ENCODE measurements at regions not wholly inside any gene's neighbourhood (a gene's known extent, or its start where the extent isn't known, plus 50 kb on each side); places are given as distances from the start of the nearest gene placed in this dataset.

DNA sequence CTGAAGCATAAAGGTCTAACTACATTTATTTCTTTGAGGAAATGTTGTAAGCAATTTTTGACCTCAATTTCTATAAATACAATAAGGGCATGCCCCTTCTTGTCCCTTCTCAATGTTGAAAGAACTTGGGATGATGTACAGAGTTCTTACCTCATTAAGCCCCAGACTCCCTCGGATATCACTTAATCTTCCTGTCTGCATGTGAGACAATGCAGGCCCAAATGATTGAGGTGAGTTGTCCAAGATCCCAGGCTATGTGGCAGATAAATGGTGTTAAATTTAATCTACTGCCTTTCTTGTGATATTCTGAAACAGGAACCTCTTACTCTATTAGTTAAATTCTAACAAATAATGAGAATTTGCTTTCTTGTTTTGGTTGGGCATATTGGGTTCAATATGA lies 1073.4 kb upstream of the GYPC start:
- no peak overlapping the region for H3K4me3 Mint-ChIP-seq
- H3K27ac Mint-ChIP-seq, result no peak overlapping the region
- no peaks in the 10 kb centered on the region for H3K36me3 Mint-ChIP-seq
- H3K27me3 Mint-ChIP-seq, result no peaks in the 10 kb centered on the region
- H3K4me1 Mint-ChIP-seq, result no peaks in the 10 kb centered on the region
- peaks cover 0 to 8% (median 7%) of the 10 kb centered on the region in 3 donors for H3K9me3 Mint-ChIP-seq

DNA sequence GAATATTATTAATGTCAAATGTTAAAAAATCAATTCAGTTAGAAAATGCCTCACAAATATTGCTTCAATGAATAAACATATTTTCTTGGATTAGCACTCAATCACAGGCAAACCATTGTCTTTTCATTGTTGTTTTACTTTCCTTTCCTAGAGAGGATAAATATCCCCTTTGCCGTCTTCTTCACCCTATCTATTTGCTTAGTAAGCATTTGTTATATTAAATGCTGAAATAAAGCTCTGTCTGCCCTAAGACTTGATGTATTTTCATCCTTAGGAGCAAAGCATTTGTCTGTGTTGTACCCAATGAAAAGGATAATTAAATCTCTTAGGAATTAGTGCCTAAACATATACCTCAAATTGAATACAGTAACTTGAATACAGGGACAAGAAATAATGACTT lies 1071.2 kb upstream of the GYPC start:
- H3K9me3 Mint-ChIP-seq, result peaks cover 0 to 11% (median 10%) of the 10 kb centered on the region in 3 donors
- H3K27me3 Mint-ChIP-seq, result no peaks in the 10 kb centered on the region
- H3K36me3 Mint-ChIP-seq, result no peaks in the 10 kb centered on the region
- H3K4me3 Mint-ChIP-seq, result no peak overlapping the region
- H3K4me1 Mint-ChIP-seq, result no peaks in the 10 kb centered on the region
- H3K27ac Mint-ChIP-seq, result no peak overlapping the region

GRCh38 chr2:125588780-125589179 lies 1067.2 kb upstream of the GYPC start:
- peaks cover 2 to 19% (median 11%) of the 10 kb centered on the region in 3 donors for H3K9me3 Mint-ChIP-seq
- no peak overlapping the region for H3K27ac Mint-ChIP-seq
- no peaks in the 10 kb centered on the region for H3K4me1 Mint-ChIP-seq
- H3K4me3 Mint-ChIP-seq, result no peak overlapping the region
- H3K36me3 Mint-ChIP-seq, result no peaks in the 10 kb centered on the region
- H3K27me3 Mint-ChIP-seq, result no peaks in the 10 kb centered on the region

GRCh38 chr2:125591954-125592353 lies 1064.0 kb upstream of the GYPC start:
- Mint-ChIP-seq H3K27ac (no peak overlapping the region), H3K4me1 (no peaks in the 10 kb centered on the region), H3K9me3 (peaks cover 2 to 13% (median 11%) of the 10 kb centered on the region in 3 donors), H3K36me3 (no peaks in the 10 kb centered on the region), H3K4me3 (no peak overlapping the region), H3K27me3 (no peaks in the 10 kb centered on the region)

- no peak overlapping the region for H3K27ac Mint-ChIP-seq
Observed at GRCh38 chr2:125593036-125593435, 1062.9 kb upstream of the GYPC start.

GRCh38 chr2:125596612-125597011 lies 1059.3 kb upstream of the GYPC start:
- no peak overlapping the region for H3K4me3 Mint-ChIP-seq
- H3K27me3 Mint-ChIP-seq, result no peaks in the 10 kb centered on the region
- no peak overlapping the region for H3K27ac Mint-ChIP-seq
- no peaks in the 10 kb centered on the region for H3K4me1 Mint-ChIP-seq
- no peaks in the 10 kb centered on the region for H3K36me3 Mint-ChIP-seq
- H3K9me3 Mint-ChIP-seq, result peaks cover 2 to 8% (median 4%) of the 10 kb centered on the region in 3 donors

More at GRCh38 chr2:125593036-125593435, 1062.9 kb upstream of the GYPC start:
- Mint-ChIP-seq H3K27me3 (no peaks in the 10 kb centered on the region), H3K4me3 (no peak overlapping the region), H3K4me1 (no peaks in the 10 kb centered on the region), H3K9me3 (peaks cover 2 to 13% (median 11%) of the 10 kb centered on the region in 3 donors), H3K36me3 (no peaks in the 10 kb centered on the region)

GRCh38 chr2:125615438-125615837 lies 1040.5 kb upstream of the GYPC start:
- peaks cover 3 to 7% (median 4%) of the 10 kb centered on the region in 3 donors for H3K9me3 Mint-ChIP-seq

GRCh38 chr2:125630377-125630776 lies 1025.6 kb upstream of the GYPC start:
- H3K27me3 Mint-ChIP-seq, result no peaks in the 10 kb centered on the region
- no peaks in the 10 kb centered on the region for H3K4me1 Mint-ChIP-seq
- H3K36me3 Mint-ChIP-seq, result no peaks in the 10 kb centered on the region
- H3K9me3 Mint-ChIP-seq, result peaks cover 0 to 18% (median 4%) of the 10 kb centered on the region in 3 donors
- no peak overlapping the region for H3K4me3 Mint-ChIP-seq
- H3K27ac Mint-ChIP-seq, result no peak overlapping the region

More at GRCh38 chr2:125615438-125615837, 1040.5 kb upstream of the GYPC start:
- no peak overlapping the region for H3K27ac Mint-ChIP-seq
- no peaks in the 10 kb centered on the region for H3K36me3 Mint-ChIP-seq
- no peaks in the 10 kb centered on the region for H3K27me3 Mint-ChIP-seq
- H3K4me3 Mint-ChIP-seq, result no peak overlapping the region
- no peaks in the 10 kb centered on the region for H3K4me1 Mint-ChIP-seq

DNA sequence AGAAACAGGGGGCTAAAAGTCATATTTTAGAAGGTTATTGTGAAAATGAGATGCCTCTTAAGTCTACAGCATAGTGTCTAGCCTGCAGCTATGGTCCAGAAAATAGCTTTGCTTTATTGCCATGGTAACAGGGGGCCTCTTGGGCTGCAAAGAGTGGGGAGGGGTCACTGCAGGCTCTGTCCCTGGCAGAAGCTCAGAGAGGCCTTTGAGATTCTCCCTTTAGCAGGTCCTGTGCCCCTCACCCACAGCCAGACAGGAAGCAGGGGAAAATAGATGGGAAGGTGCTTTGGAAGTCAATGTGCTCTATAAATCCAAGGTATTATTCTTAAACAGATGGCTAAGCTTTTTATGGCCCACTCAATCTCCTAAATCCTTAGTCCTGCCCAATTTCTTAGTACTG lies 1021.3 kb upstream of the GYPC start:
- Mint-ChIP-seq H3K36me3 (no peaks in the 10 kb centered on the region), H3K27me3 (no peaks in the 10 kb centered on the region), H3K9me3 (peaks cover 0 to 5% (median 1%) of the 10 kb centered on the region in 3 donors), H3K4me3 (no peak overlapping the region), H3K4me1 (no peaks in the 10 kb centered on the region), H3K27ac (no peak overlapping the region)

GRCh38 chr2:125638345-125638744 lies 1017.6 kb upstream of the GYPC start:
- no peaks in the 10 kb centered on the region for H3K27me3 Mint-ChIP-seq
- H3K4me3 Mint-ChIP-seq, result no peak overlapping the region
- no peaks in the 10 kb centered on the region for H3K4me1 Mint-ChIP-seq
- no peaks in the 10 kb centered on the region for H3K9me3 Mint-ChIP-seq
- no peaks in the 10 kb centered on the region for H3K36me3 Mint-ChIP-seq
- no peak overlapping the region for H3K27ac Mint-ChIP-seq

- Mint-ChIP-seq H3K27me3 (no peaks in the 10 kb centered on the region), H3K9me3 (no peaks in the 10 kb centered on the region), H3K4me3 (no peak overlapping the region), H3K36me3 (no peaks in the 10 kb centered on the region), H3K27ac (no peak overlapping the region), H3K4me1 (no peaks in the 10 kb centered on the region)
Observed at GRCh38 chr2:125642032-125642431, 1013.9 kb upstream of the GYPC start.

- no peaks in the 10 kb centered on the region for H3K27me3 Mint-ChIP-seq
- H3K36me3 Mint-ChIP-seq, result no peaks in the 10 kb centered on the region
- no peaks in the 10 kb centered on the region for H3K4me1 Mint-ChIP-seq
- H3K4me3 Mint-ChIP-seq, result no peak overlapping the region
- H3K27ac Mint-ChIP-seq, result no peak overlapping the region
- H3K9me3 Mint-ChIP-seq, result no peaks in the 10 kb centered on the region
Observed at GRCh38 chr2:125643128-125643527, 1012.8 kb upstream of the GYPC start.

DNA sequence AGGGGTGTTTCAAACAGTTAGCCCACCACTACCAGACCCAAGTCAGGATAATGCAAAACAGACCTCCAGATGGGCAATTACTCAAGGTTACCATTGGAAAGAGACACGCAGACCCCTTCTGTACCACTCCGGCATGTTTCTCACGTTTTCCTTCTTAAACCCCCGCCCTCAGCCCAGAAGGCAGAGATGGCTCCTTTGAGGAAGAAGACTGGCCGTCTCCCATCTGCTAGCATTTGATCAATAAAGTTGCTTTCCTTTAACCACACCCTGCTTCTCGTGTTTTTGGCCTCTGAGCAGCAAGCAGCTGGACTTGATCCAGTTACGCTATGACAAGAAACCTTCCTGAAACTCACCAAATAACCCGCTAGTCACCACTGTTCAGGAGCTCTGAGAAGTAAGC lies 1012.4 kb upstream of the GYPC start:
- no peak overlapping the region for H3K27ac Mint-ChIP-seq
- no peak overlapping the region for H3K4me3 Mint-ChIP-seq
- H3K9me3 Mint-ChIP-seq, result no peaks in the 10 kb centered on the region
- H3K4me1 Mint-ChIP-seq, result no peaks in the 10 kb centered on the region
- H3K27me3 Mint-ChIP-seq, result no peaks in the 10 kb centered on the region
- H3K36me3 Mint-ChIP-seq, result no peaks in the 10 kb centered on the region

DNA sequence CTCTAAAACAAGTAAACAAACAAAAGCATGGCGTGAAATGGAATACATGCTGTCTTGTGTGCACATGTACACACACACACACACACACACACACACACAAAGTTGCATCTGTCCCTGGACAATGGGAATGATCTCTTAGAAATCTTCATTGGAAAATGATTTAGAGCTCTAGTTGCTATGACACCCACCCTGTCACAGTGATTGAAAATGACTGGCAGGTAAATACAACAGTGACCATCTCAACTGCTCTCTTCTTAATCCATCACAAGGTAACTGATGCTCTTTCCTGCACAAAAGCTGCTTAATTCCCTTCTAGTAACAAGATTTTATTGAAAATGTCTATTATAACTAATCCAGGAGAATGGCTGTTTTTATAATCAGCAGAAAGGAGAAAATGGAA lies 1011.7 kb upstream of the GYPC start:
- H3K27ac Mint-ChIP-seq, result no peak overlapping the region
- H3K27me3 Mint-ChIP-seq, result no peaks in the 10 kb centered on the region
- H3K4me1 Mint-ChIP-seq, result no peaks in the 10 kb centered on the region
- H3K36me3 Mint-ChIP-seq, result no peaks in the 10 kb centered on the region
- no peak overlapping the region for H3K4me3 Mint-ChIP-seq
- H3K9me3 Mint-ChIP-seq, result no peaks in the 10 kb centered on the region

GRCh38 chr2:125652280-125652679 lies 1003.7 kb upstream of the GYPC start:
- H3K4me1 Mint-ChIP-seq, result no peaks in the 10 kb centered on the region
- peaks cover 2 to 7% (median 4%) of the 10 kb centered on the region in 3 donors for H3K9me3 Mint-ChIP-seq
- H3K36me3 Mint-ChIP-seq, result no peaks in the 10 kb centered on the region
- H3K4me3 Mint-ChIP-seq, result no peak overlapping the region
- H3K27me3 Mint-ChIP-seq, result no peaks in the 10 kb centered on the region
- no peak overlapping the region for H3K27ac Mint-ChIP-seq

DNA sequence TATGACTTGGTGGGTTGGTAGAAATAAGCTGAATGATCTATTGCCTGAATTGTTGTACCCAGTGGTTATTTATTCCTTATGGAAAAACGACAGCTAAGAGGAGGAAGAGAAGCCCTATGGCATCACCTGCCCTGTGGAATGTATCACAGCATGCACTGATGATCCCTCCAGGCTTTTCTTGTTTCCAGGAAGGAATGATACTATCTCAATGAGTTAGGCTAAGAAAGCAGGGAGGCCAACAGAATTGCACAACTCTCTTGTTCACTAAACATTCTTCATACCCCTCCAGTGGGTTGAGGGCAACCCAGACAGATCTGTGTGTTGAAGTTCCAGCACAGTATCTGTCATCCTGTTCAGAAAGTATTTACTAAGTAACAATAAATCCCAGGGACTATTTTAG lies 1001.7 kb upstream of the GYPC start:
- no peak overlapping the region for H3K27ac Mint-ChIP-seq
- peaks cover 2 to 7% (median 4%) of the 10 kb centered on the region in 3 donors for H3K9me3 Mint-ChIP-seq
- no peaks in the 10 kb centered on the region for H3K36me3 Mint-ChIP-seq
- H3K4me1 Mint-ChIP-seq, result no peaks in the 10 kb centered on the region
- no peak overlapping the region for H3K4me3 Mint-ChIP-seq
- no peaks in the 10 kb centered on the region for H3K27me3 Mint-ChIP-seq

DNA sequence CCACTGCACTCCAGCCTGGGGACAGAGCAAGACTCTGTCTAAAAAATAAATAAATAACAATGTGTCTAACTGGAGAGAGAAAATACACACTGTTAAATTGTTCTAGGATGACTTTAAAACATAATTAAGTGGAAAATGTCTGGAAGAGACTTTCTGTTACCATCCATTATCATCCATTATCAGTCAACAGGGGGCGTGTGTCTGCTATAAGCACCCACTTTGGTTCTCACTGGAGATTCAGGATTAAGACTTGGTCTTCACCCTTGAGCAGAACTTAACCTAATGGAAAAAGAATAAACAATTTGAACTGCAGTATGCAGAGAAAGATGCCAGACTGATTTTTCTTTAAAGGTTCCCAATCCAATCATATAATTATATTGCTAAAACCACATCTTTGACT lies 999.8 kb upstream of the GYPC start:
- Mint-ChIP-seq H3K9me3 (peaks cover 2 to 7% (median 4%) of the 10 kb centered on the region in 3 donors), H3K4me3 (no peak overlapping the region), H3K27ac (no peak overlapping the region), H3K27me3 (no peaks in the 10 kb centered on the region), H3K4me1 (no peaks in the 10 kb centered on the region), H3K36me3 (no peaks in the 10 kb centered on the region)
